GM12864 (cell line): ENCODE measurements at regions not wholly inside any gene's neighbourhood (a gene's known extent, or its start where the extent isn't known, plus 50 kb on each side); places are given as distances from the start of the nearest gene placed in this dataset.

Experiments used
- DNase-seq: peaks from one replicate; pipeline ENCODE4 v3.0.0-alpha.2; 2011; ENCODE audit warnings: low read depth
- H3K4me3 ChIP-seq: 2 replicates; pipeline ENCODE4 v1.5.1; 2011; ENCODE audit warnings: mild to moderate bottlenecking, low read depth, low read length, control low read depth
- TF ChIP-seq, protein P1 (sequence below): IDR thresholded peaks from 2 replicates; pipeline ENCODE4 v1.5.1; 2011; ENCODE audit warnings: low read depth, mild to moderate bottlenecking, moderate library complexity, low read length, control low read depth, inconsistent platforms; ENCODE audit errors: missing control alignments

DNA sequence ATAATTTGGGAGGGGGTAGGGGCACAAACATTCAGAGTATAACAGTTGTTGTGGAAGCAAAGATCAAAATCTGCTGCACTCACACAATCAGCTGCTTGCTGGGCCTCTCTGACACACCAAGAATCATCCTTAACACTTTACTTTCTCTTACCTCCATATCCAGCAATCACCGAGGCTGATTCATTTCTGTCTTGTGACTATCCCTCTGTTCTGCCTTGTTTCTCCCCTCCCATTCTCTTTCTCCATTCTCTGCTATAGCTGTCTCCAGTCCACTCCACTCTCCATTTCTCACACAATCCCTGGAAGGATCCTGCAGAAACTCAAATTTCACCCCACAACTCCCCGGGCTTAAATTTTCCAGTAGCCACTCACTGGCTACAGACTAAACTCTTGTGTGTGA is 91.8 kb upstream of the NGF start:
- TF ChIP-seq, protein P1, sequence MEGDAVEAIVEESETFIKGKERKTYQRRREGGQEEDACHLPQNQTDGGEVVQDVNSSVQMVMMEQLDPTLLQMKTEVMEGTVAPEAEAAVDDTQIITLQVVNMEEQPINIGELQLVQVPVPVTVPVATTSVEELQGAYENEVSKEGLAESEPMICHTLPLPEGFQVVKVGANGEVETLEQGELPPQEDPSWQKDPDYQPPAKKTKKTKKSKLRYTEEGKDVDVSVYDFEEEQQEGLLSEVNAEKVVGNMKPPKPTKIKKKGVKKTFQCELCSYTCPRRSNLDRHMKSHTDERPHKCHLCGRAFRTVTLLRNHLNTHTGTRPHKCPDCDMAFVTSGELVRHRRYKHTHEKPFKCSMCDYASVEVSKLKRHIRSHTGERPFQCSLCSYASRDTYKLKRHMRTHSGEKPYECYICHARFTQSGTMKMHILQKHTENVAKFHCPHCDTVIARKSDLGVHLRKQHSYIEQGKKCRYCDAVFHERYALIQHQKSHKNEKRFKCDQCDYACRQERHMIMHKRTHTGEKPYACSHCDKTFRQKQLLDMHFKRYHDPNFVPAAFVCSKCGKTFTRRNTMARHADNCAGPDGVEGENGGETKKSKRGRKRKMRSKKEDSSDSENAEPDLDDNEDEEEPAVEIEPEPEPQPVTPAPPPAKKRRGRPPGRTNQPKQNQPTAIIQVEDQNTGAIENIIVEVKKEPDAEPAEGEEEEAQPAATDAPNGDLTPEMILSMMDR: no peak
- no peak for DNase-seq
- H3K4me3 ChIP-seq: no peak overlapping the region

DNA sequence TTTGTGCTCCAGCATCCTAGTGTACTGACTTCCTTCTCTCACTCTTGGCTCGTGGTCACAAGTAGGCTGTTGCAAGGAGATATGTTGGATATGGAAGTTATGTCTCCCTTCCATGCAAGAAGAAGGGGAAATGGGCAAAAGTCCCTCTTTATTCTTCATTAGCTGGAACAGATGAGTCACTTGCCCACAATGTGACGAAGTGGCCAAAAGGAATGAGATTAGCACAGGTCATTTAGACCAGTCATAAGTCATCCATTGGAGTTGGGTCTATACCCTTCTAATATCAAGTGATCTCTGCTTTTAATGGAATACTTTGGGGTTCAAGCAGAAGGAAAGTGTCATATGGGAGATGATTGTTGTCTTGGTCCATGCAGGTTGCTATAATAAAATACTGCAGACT is 91.2 kb upstream of the NGF start:
- no peak overlapping the region for H3K4me3 ChIP-seq
- no peak for DNase-seq
- TF ChIP-seq, protein P1: no peak

DNA sequence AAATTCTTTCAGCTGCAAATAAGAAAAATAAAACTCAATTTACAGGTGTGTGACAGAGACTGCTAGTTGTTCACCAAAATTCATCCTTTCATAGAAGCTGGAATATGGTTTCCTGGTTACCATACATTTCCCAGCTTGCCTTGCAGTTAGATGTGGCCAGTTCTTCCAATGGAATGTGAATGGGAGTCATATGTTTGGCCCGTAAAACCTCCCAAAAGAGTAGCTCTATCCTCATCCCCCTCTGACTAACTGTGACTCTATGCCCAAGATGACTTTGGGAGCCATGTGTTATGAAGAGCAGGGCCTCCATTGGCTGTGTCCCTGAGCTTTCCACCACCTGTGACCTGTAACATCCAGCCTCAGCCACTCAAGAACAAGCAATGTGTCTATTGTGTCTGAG is 90.6 kb upstream of the NGF start:
- no peak for DNase-seq
- TF ChIP-seq, protein P1: no peak

DNA sequence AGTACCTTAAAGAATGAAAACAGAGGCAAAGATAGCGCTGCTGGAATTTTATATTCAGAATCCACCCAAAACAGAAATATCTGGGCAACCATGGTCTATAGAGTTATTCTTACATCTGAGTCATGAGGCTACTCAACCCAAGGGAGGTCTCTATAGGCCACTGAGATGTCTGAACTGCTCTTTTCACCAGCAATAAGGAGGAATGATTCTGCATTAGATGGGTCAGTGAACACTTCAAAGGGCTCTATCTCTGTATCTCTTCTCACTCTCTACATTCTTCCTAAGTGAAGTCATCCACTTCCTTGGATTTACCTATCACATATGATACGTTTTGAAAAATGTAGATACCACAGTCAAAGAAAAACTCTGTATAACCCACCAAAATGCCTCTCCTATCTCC is 90.2 kb upstream of the NGF start:
- no peak overlapping the region for H3K4me3 ChIP-seq
- TF ChIP-seq, protein P1: no peak
- no peak for DNase-seq

More for the DNA sequence above, 90.6 kb upstream of the NGF start:
- H3K4me3 ChIP-seq: no peak overlapping the region

DNA sequence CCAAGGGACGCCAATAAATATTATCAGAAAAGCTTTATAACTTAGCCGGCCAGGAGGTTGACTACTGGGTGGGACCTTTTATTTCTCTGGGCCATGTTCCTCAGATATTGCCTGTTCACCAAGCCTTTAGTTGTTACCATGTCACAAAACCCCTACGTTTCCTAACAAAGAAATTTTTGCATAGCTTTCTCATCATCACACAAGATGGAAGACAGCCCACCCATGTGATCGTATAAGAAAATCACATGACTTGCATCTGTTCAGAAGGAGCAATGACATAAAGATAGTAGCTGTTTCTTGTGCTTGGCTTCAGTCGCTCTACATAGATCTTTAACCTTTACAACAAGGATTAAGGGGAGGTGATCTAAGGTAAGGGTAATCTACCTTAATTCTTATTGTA is 88.9 kb upstream of the NGF start:
- H3K4me3 ChIP-seq: no peak overlapping the region
- no peak for DNase-seq
- TF ChIP-seq, protein P1: no peak

DNA sequence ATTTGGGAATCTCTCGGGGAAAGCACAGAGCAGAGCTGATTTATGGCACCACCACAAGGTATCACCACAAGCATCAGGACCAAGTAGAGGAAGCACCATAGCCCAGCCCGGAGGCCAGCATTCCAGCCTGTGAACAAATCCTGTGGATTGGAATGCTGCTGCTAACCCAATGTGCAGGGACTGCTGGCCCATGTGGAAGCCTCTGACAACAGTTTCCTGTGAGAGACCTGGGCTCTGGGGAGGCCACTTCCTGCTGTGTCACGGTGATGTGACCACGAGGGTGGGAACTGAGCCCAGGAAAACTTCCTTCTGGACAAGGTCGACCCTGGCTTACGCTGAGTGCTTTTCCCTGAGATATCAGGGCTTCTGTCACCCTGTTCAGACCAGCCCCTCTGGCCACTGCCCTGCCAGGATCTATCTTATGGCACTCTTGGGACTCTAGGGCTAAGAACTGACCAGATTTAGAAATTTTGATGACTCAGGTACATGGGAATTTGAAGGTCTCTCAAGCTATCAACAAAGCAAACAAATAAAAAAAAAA is 88.3 kb upstream of the NGF start:
- no peak overlapping the region for H3K4me3 ChIP-seq
- TF ChIP-seq, protein P1: no peak
- no peak for DNase-seq

DNA sequence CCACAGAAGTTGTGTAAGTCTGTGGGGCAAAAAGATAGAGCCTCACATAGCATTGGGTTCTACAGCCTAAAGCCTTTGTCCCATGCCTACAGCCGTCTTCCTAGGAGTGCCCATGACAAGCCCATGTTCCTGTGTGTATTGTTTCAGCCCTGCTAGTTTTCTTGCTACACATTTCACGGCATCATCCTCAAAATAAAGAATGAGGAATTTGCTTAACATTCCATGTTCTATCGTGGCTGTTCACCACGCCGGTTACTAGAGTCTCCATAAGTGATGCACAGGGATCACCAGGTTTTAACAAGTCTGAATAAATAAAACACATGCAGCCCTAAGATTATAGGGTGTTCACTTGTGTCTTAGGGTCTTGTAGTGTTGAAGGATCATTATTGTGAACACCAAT is 87.4 kb upstream of the NGF start:
- no peak overlapping the region for H3K4me3 ChIP-seq
- no peak for DNase-seq
- TF ChIP-seq, protein P1: no peak
